A549 (cell line): ENCODE measurements at regions not wholly inside any gene's neighbourhood (a gene's known extent, or its start where the extent isn't known, plus 50 kb on each side); places are given as distances from the start of the nearest gene placed in this dataset.

Experiments
- EHMT2 ChIP-seq: fragments of 200-600 bp; sonication (generic); IDR thresholded peaks from 2 replicates; pipeline ENCODE4 v1.6.1; 2016; ENCODE audit warnings: antibody characterized with exemption, low read depth, mild to moderate bottlenecking, moderate library complexity
- FOXS1 ChIP-seq: fragments of 250-450 bp; sonication (Bioruptor Pico); IDR thresholded peaks from 2 replicates; pipeline ENCODE4 v1.5.0; 2020; ENCODE audit warnings: mild to moderate bottlenecking, moderate library complexity
- POLR2A ChIP-seq: IDR thresholded peaks from 2 replicates; pipeline ENCODE4 v1.6.1; 2012; ENCODE audit warnings: mild to moderate bottlenecking, low read length
- RCOR1 ChIP-seq: fragments of 150-350 bp; IDR thresholded peaks from 2 replicates; pipeline ENCODE4 v1.6.1; 2014; ENCODE audit warnings: antibody characterized with exemption, low read length, low read depth
- SREBF2 ChIP-seq: fragments of 450-650 bp; IDR thresholded peaks from 2 replicates; pipeline ENCODE4 v1.6.1; 2014; ENCODE audit warnings: mild to moderate bottlenecking, moderate library complexity
- ZC3H11A ChIP-seq: fragments of 450-650 bp; IDR thresholded peaks from 2 replicates; pipeline ENCODE4 v1.6.1; 2014; ENCODE audit warnings: antibody characterized with exemption, mild to moderate bottlenecking
- TF ChIP-seq, protein P1 (sequence below): fragments of >200 bp; sonication (Bioruptor Twin); formaldehyde crosslinking; IDR thresholded peaks from 3 replicates; pipeline ENCODE4 v1.5.1; 2016
- TF ChIP-seq, protein P2 (sequence below): fragments of 150-350 bp; IDR thresholded peaks from 2 replicates; pipeline ENCODE4 v1.6.1; 2014; ENCODE audit warnings: low read depth, mild to moderate bottlenecking, low read length
- TF ChIP-seq, protein P3 (sequence below): fragments of 200-600 bp; sonication (generic); IDR thresholded peaks from 2 replicates; pipeline ENCODE4 v1.6.1; 2016; ENCODE audit warnings: antibody characterized with exemption, mild to moderate bottlenecking, moderate library complexity
- TF ChIP-seq, protein P4 (sequence below): fragments of 450-650 bp; IDR thresholded peaks from 2 replicates; pipeline ENCODE4 v1.6.1; 2014; ENCODE audit warnings: antibody characterized with exemption

DNA sequence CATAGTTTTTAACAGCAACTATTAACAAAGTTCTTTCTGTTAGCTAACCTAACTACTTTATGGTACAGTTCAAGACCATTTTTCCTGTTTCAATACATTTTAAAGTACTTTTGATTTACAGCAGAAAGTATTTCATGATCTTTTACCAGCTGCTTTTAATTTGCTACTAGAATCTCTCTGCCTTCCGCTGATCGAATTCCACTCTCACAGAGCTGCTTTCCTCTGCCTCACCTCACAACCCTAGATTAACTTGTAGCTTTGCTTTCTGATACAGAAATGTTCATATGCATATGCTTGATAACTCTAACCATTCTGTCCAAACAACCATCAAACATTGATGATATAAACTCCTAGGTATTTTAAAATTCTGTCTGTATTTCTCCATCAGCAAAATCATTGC lies 463.2 kb upstream of the ZEB2 start:
- TF ChIP-seq, protein P1, sequence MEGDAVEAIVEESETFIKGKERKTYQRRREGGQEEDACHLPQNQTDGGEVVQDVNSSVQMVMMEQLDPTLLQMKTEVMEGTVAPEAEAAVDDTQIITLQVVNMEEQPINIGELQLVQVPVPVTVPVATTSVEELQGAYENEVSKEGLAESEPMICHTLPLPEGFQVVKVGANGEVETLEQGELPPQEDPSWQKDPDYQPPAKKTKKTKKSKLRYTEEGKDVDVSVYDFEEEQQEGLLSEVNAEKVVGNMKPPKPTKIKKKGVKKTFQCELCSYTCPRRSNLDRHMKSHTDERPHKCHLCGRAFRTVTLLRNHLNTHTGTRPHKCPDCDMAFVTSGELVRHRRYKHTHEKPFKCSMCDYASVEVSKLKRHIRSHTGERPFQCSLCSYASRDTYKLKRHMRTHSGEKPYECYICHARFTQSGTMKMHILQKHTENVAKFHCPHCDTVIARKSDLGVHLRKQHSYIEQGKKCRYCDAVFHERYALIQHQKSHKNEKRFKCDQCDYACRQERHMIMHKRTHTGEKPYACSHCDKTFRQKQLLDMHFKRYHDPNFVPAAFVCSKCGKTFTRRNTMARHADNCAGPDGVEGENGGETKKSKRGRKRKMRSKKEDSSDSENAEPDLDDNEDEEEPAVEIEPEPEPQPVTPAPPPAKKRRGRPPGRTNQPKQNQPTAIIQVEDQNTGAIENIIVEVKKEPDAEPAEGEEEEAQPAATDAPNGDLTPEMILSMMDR: no peak
- TF ChIP-seq, protein P2, sequence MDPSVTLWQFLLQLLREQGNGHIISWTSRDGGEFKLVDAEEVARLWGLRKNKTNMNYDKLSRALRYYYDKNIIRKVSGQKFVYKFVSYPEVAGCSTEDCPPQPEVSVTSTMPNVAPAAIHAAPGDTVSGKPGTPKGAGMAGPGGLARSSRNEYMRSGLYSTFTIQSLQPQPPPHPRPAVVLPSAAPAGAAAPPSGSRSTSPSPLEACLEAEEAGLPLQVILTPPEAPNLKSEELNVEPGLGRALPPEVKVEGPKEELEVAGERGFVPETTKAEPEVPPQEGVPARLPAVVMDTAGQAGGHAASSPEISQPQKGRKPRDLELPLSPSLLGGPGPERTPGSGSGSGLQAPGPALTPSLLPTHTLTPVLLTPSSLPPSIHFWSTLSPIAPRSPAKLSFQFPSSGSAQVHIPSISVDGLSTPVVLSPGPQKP: no peak
- no peak for TF ChIP-seq FOXS1
- TF ChIP-seq, protein P3, sequence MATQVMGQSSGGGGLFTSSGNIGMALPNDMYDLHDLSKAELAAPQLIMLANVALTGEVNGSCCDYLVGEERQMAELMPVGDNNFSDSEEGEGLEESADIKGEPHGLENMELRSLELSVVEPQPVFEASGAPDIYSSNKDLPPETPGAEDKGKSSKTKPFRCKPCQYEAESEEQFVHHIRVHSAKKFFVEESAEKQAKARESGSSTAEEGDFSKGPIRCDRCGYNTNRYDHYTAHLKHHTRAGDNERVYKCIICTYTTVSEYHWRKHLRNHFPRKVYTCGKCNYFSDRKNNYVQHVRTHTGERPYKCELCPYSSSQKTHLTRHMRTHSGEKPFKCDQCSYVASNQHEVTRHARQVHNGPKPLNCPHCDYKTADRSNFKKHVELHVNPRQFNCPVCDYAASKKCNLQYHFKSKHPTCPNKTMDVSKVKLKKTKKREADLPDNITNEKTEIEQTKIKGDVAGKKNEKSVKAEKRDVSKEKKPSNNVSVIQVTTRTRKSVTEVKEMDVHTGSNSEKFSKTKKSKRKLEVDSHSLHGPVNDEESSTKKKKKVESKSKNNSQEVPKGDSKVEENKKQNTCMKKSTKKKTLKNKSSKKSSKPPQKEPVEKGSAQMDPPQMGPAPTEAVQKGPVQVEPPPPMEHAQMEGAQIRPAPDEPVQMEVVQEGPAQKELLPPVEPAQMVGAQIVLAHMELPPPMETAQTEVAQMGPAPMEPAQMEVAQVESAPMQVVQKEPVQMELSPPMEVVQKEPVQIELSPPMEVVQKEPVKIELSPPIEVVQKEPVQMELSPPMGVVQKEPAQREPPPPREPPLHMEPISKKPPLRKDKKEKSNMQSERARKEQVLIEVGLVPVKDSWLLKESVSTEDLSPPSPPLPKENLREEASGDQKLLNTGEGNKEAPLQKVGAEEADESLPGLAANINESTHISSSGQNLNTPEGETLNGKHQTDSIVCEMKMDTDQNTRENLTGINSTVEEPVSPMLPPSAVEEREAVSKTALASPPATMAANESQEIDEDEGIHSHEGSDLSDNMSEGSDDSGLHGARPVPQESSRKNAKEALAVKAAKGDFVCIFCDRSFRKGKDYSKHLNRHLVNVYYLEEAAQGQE: no peak
- TF ChIP-seq EHMT2: no peak
- TF ChIP-seq RCOR1: no peak
- no peak for TF ChIP-seq POLR2A
- no peak for TF ChIP-seq SREBF2
- TF ChIP-seq, protein P4, sequence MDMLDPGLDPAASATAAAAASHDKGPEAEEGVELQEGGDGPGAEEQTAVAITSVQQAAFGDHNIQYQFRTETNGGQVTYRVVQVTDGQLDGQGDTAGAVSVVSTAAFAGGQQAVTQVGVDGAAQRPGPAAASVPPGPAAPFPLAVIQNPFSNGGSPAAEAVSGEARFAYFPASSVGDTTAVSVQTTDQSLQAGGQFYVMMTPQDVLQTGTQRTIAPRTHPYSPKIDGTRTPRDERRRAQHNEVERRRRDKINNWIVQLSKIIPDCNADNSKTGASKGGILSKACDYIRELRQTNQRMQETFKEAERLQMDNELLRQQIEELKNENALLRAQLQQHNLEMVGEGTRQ: no peak
- TF ChIP-seq ZC3H11A: no peak
